Neural cell (in vitro differentiated cells): ENCODE measurements at regions not wholly inside any gene's neighbourhood (a gene's known extent, or its start where the extent isn't known, plus 50 kb on each side); places are given as distances from the start of the nearest gene placed in this dataset.

Experiments used
- CTCF ChIP-seq: fragments of 450-650 bp; IDR thresholded peaks from 2 replicates; pipeline ENCODE4 v1.5.1; 2014; ENCODE audit warnings: antibody characterized with exemption, mild to moderate bottlenecking, moderate library complexity; ENCODE audit not compliant: poor library complexity, severe bottlenecking
- EP300 ChIP-seq: fragments of 450-650 bp; conservative IDR thresholded peaks from 2 replicates; pipeline ENCODE4 v1.6.1; 2014; ENCODE audit warnings: antibody characterized with exemption, mild to moderate bottlenecking, moderate library complexity; ENCODE audit not compliant: poor library complexity, severe bottlenecking
- EZH2 ChIP-seq: fragments of 200-600, 300-800 bp; shearing (Covaris generic), sonication (generic); IDR thresholded peaks from 2 replicates; pipeline ENCODE4 v1.6.1; 2014; ENCODE audit warnings: antibody characterized with exemption, low read length, borderline replicate concordance, mild to moderate bottlenecking; ENCODE audit not compliant: insufficient read depth, poor library complexity, severe bottlenecking
- MXI1 ChIP-seq: fragments of 450-650 bp; conservative IDR thresholded peaks from 2 replicates; pipeline ENCODE4 v1.6.1; 2014; ENCODE audit warnings: antibody characterized with exemption, mild to moderate bottlenecking; ENCODE audit not compliant: poor library complexity, severe bottlenecking
- POLR2AphosphoS5 ChIP-seq: IDR thresholded peaks from 2 replicates; pipeline ENCODE4 v1.6.1; 2012
- RAD21 ChIP-seq: fragments of 450-650 bp; conservative IDR thresholded peaks from 2 replicates; pipeline ENCODE4 v1.6.1; 2014; ENCODE audit warnings: antibody characterized with exemption, mild to moderate bottlenecking, moderate library complexity
- REST ChIP-seq: IDR thresholded peaks from 2 replicates; pipeline ENCODE4 v1.6.1; 2012; ENCODE audit warnings: borderline replicate concordance
- SMC3 ChIP-seq: fragments of 450-650 bp; conservative IDR thresholded peaks from 2 replicates; pipeline ENCODE4 v1.6.1; 2014; ENCODE audit warnings: antibody characterized with exemption, mild to moderate bottlenecking, moderate library complexity; ENCODE audit not compliant: poor library complexity
- TAF1 ChIP-seq: IDR thresholded peaks from 2 replicates; pipeline ENCODE4 v1.6.1; 2012; ENCODE audit warnings: low read depth

- TF ChIP-seq CTCF (no peak), EZH2 (no peak), SMC3 (no peak), TAF1 (no peak), RAD21 (no peak), POLR2AphosphoS5 (peak; percentile 17), REST (peak; percentile 53), EP300 (peak; percentile 42), MXI1 (no peak)
Observed at GRCh38 chr6:132168961-132169360, 217.8 kb upstream of the CCN2 start.
